ENCODE measurements at regions not wholly inside any gene's neighbourhood (a gene's known extent, or its start where the extent isn't known, plus 50 kb on each side); places are given as distances from the start of the nearest gene placed in this dataset.

DNA sequence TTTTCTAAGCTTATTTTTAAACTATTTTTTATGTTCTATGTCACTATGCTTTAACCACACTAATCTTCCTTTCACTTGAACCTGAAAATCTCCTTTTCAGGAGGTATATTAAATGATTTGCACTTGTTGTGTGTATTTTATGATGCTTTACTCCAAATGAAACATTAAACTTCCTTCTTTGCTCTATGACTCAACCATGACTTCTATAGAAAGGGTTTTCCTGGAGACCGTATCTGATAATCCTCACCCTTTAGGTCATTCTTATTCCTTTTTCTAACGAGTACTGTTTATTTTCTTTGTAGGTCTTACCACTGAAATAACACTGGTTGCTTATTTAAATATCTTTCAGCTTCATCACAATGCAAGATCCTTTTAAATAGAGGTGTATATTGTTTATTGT is 1163.2 kb downstream of the PCDH18 start:
- BruUV-seq (replicated peaks) = no TSS peak
- ChIA-PET CTCF (no interaction called here), POLR2A (no interaction called here)
- in situ Hi-C loops (cut with HindIII; ENCODE audit: low pct_unique_long_range_greater_than_20kb, low sequenced_read_pairs) (no loop called here), intact Hi-C loops (cut with micrococcal nuclease; ENCODE audit: unreplicated experiment) (no loop called here)
- Histone ChIP-seq H3K27ac (ENCODE audit: low read length) (no peak overlapping the region), H3K4me1 (ENCODE audit: control insufficient read depth, insufficient read depth, low read length) (no peaks in the 10 kb centered on the region), H3K27me3 (ENCODE audit: control insufficient read depth, insufficient read depth, low read length) (no peaks in the 10 kb centered on the region), H3K9me3 (ENCODE audit: control insufficient read depth, insufficient read depth, low read depth, low read length) (no peaks in the 10 kb centered on the region), H3K36me3 (ENCODE audit: control insufficient read depth, insufficient read depth, low read length) (no peaks in the 10 kb centered on the region), H3K4me3 (ENCODE audit: low read depth in 2 of 2, low read length in 2 of 2) (no peak overlapping the region)
- no peak for TF ChIP-seq REST (IDR thresholded peaks at IDR 0.05; ENCODE audit: insufficient read depth in 1 of 2, low read depth in 2 of 2, low read length in 1 of 2)
- ATAC-seq (peak; percentile 81), DNase-seq (ENCODE audit: low read depth, low spot score) (peak; percentile 13)

DNA sequence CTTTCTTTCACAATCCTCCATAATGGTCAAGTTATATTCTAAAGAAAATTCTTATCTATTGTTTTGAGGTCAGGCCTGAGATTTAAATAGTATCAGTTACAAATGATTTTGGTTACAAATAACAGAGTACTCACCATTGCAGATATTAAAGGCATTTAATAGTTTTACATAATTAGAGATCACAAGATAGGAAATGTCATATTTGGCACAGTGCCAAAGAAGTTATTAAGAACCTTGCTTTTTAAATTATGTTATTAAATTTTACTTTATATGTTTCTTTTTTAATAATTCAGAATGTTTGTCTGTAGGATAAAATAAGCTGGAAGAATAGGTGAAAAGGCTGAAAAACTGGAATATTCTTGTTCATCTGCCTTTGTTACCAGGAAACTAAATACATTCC is 1174.7 kb downstream of the PCDH18 start:
- H3K27ac ChIP-seq (ENCODE audit: low read length) = no peak overlapping the region
- no peak for DNase-seq (ENCODE audit: low read depth, low spot score)
- no TSS peak for BruUV-seq (replicated peaks)
- in situ Hi-C loops (cut with HindIII; ENCODE audit: low pct_unique_long_range_greater_than_20kb, low sequenced_read_pairs) = no loop called here
- TF ChIP-seq POLR2AphosphoS5 (IDR thresholded peaks at IDR 0.05; ENCODE audit: low read depth, low read length) (no peak), SIN3A (IDR thresholded peaks at IDR 0.05; ENCODE audit: borderline replicate concordance, insufficient read depth, low read depth, low read length) (no peak), CTCF (IDR thresholded peaks at IDR 0.05) (no peak), TCF7L2 (IDR thresholded peaks at IDR 0.05; ENCODE audit: low read depth, low read length) (no peak), REST (IDR thresholded peaks at IDR 0.05; ENCODE audit: insufficient read depth in 1 of 2, low read depth in 2 of 2, low read length in 1 of 2) (no peak)
- intact Hi-C loops (cut with micrococcal nuclease; ENCODE audit: unreplicated experiment) = no loop called here
- CTCF ChIA-PET = no interaction called here
- no peak overlapping the region for H3K4me3 ChIP-seq (ENCODE audit: low read depth in 2 of 2, low read length in 2 of 2)
- ATAC-seq = no peak
- no peaks in the 10 kb centered on the region for H3K27me3 ChIP-seq (ENCODE audit: control insufficient read depth, insufficient read depth, low read length)
- no peaks in the 10 kb centered on the region for H3K36me3 ChIP-seq (ENCODE audit: control insufficient read depth, insufficient read depth, low read length)
- POLR2A ChIA-PET = no interaction called here
- H3K4me1 ChIP-seq (ENCODE audit: control insufficient read depth, insufficient read depth, low read length) = no peaks in the 10 kb centered on the region
- H3K9me3 ChIP-seq (ENCODE audit: control insufficient read depth, insufficient read depth, low read depth, low read length) = no peaks in the 10 kb centered on the region

All from Panc1 (cell line).